Thoracic aorta (tissue), 2 donors: ENCODE measurements at regions not wholly inside any gene's neighbourhood (a gene's known extent, or its start where the extent isn't known, plus 50 kb on each side); places are given as distances from the start of the nearest gene placed in this dataset.

Source experiments
- ATAC-seq: fragments of 150-250 bp; one replicate; pipeline ENCODE4 v1.8.0; 2017; ENCODE audit warnings: low read depth; ENCODE audit not compliant: insufficient number of reproducible peaks, low FRiP score
- DNase-seq: peaks from one replicate; pipeline ENCODE4 v3.0.0-alpha.2; 2020; ENCODE audit warnings: low spot score
- H3K27ac ChIP-seq, 2 donors: fragments of 200-600 bp; sonication (generic); 1 replicate in 1 of 2; 2 replicates in 1 of 2; pipeline ENCODE4 v1.5.1; 2016; ENCODE audit warnings: mild to moderate bottlenecking in 2 of 2, moderate library complexity in 2 of 2
- H3K27me3 ChIP-seq: fragments of 200-600 bp; sonication (generic); replicated peaks from 2 replicates; pipeline ENCODE4 v1.6.0; 2016; ENCODE audit warnings: mild to moderate bottlenecking; ENCODE audit not compliant: insufficient read depth
- H3K36me3 ChIP-seq: fragments of 200-600 bp; sonication (generic); one replicate; pipeline ENCODE4 v1.5.1; 2016
- H3K4me1 ChIP-seq, 2 donors: fragments of 200-600 bp; sonication (generic); 1 replicate in 1 of 2; 2 replicates in 1 of 2; pipeline versions ENCODE4 v1.5.1 to v1.6.0; 2016; ENCODE audit warnings: low read depth in 2 of 2, mild to moderate bottlenecking in 1 of 2; ENCODE audit not compliant: control insufficient read depth in 1 of 2
- H3K4me3 ChIP-seq: fragments of 200-600 bp; sonication (generic); 2 replicates; pipeline ENCODE4 v1.5.1; 2016; ENCODE audit warnings: mild to moderate bottlenecking
- H3K9me3 ChIP-seq: fragments of 200-600 bp; sonication (generic); 2 replicates; pipeline ENCODE4 v1.5.1; 2016
- TF ChIP-seq, protein P1 (sequence below): fragments of 200-600 bp; sonication (generic); IDR thresholded peaks from one replicate; pipeline ENCODE4 v1.5.1; 2019; ENCODE audit warnings: antibody characterized with exemption

DNA sequence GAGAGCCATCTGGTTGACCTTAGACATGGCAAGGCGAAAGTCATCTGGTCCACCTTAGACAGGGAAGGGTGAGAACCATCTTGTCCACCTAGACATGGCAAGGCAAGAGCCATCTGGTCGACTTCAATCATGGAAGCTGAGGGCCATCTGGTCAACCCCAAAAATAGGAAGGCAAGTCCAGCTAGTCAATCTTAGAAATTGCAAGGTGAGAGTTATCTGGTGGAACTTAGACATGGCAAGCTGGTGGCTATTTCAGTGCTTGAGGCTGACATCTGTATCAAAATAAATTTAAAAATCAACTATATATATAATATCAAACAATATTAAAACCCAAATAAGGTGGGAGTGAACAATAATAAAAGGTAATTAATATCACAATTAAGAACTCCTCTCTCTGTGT, 83.9 kb downstream of the ZNF726 start:
- no peak overlapping the region for H3K27ac ChIP-seq
- no peaks in the 10 kb centered on the region for H3K4me1 ChIP-seq
- no peaks in the 10 kb centered on the region for H3K9me3 ChIP-seq
- H3K4me3 ChIP-seq = no peak overlapping the region
- H3K36me3 ChIP-seq = no peaks in the 10 kb centered on the region
- no peak for DNase-seq
- no peak for ATAC-seq
- no peaks in the 10 kb centered on the region for H3K27me3 ChIP-seq
- TF ChIP-seq, protein P1, sequence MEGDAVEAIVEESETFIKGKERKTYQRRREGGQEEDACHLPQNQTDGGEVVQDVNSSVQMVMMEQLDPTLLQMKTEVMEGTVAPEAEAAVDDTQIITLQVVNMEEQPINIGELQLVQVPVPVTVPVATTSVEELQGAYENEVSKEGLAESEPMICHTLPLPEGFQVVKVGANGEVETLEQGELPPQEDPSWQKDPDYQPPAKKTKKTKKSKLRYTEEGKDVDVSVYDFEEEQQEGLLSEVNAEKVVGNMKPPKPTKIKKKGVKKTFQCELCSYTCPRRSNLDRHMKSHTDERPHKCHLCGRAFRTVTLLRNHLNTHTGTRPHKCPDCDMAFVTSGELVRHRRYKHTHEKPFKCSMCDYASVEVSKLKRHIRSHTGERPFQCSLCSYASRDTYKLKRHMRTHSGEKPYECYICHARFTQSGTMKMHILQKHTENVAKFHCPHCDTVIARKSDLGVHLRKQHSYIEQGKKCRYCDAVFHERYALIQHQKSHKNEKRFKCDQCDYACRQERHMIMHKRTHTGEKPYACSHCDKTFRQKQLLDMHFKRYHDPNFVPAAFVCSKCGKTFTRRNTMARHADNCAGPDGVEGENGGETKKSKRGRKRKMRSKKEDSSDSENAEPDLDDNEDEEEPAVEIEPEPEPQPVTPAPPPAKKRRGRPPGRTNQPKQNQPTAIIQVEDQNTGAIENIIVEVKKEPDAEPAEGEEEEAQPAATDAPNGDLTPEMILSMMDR = no peak

GRCh38 chr19:23999821-24000610, 85.3 kb downstream of the ZNF726 start:
- Histone ChIP-seq H3K9me3 (no peaks in the 10 kb centered on the region), H3K27ac (no peak overlapping the region), H3K4me3 (no peak overlapping the region), H3K36me3 (no peaks in the 10 kb centered on the region), H3K4me1 (no peaks in the 10 kb centered on the region), H3K27me3 (no peaks in the 10 kb centered on the region)
- no peak for DNase-seq
- TF ChIP-seq, protein P1 = no peak
- ATAC-seq = no peak

- TF ChIP-seq, protein P1 = no peak
- no peaks in the 10 kb centered on the region for H3K9me3 ChIP-seq
These were observed 86.0 kb downstream of the ZNF726 start for GRCh38 chr19:24000656-24001055.

GRCh38 chr19:24002256-24002945, 84.6 kb upstream of the ZNF254 start:
- H3K4me1 ChIP-seq = no peaks in the 10 kb centered on the region
- H3K4me3 ChIP-seq = no peak overlapping the region
- H3K9me3 ChIP-seq = no peaks in the 10 kb centered on the region
- no peak for ATAC-seq
- TF ChIP-seq, protein P1 = no peak
- H3K27me3 ChIP-seq = no peaks in the 10 kb centered on the region
- DNase-seq = no peak
- H3K36me3 ChIP-seq = no peaks in the 10 kb centered on the region
- no peak overlapping the region for H3K27ac ChIP-seq

More at GRCh38 chr19:24000656-24001055, 86.0 kb downstream of the ZNF726 start:
- DNase-seq (no peak), ATAC-seq (no peak)
- no peak overlapping the region for H3K27ac ChIP-seq
- no peak overlapping the region for H3K4me3 ChIP-seq
- H3K4me1 ChIP-seq = no peaks in the 10 kb centered on the region
- H3K27me3 ChIP-seq = no peaks in the 10 kb centered on the region
- H3K36me3 ChIP-seq = no peaks in the 10 kb centered on the region

DNA sequence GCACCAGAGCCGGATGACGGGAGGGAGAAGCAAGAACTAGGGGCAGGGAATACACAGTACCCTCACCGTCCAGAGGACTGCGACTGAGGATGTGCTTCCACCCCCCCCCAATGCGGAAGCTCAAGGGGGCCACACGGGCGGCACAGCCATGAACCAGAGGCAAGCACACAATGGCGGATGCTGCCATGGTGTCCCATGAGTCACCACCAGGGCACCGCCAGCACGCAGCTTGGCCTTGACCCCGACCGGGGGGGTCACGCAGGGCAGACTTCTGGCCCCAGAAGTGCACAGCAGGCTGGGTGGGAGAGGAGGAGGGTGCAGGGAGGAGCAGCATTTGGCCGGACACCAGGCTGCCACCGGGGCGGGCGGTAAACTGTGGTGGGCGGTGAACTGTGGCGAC, 83.5 kb upstream of the ZNF254 start:
- TF ChIP-seq, protein P1 = no peak
- no peaks in the 10 kb centered on the region for H3K27me3 ChIP-seq
- no peaks in the 10 kb centered on the region for H3K4me1 ChIP-seq
- no peak overlapping the region for H3K4me3 ChIP-seq
- no peaks in the 10 kb centered on the region for H3K9me3 ChIP-seq
- no peak for DNase-seq
- ATAC-seq = no peak
- H3K36me3 ChIP-seq = no peaks in the 10 kb centered on the region
- no peak overlapping the region for H3K27ac ChIP-seq
